Stimulated activated CD8-positive, alpha-beta memory T cell treated with anti-CD3 and anti-CD28 coated beads, Interleukin-4, amount 100 ng/mL, for 1 hour (primary cell): ENCODE measurements at regions not wholly inside any gene's neighbourhood (a gene's known extent, or its start where the extent isn't known, plus 50 kb on each side); places are given as distances from the start of the nearest gene placed in this dataset.

Experiments used
- DNase-seq, 2 donors: peaks; one replicate each; pipeline ENCODE4 v3.0.0-alpha.2; 2020; ENCODE audit warnings: low read depth in 2 of 2, low spot score in 1 of 2

DNA sequence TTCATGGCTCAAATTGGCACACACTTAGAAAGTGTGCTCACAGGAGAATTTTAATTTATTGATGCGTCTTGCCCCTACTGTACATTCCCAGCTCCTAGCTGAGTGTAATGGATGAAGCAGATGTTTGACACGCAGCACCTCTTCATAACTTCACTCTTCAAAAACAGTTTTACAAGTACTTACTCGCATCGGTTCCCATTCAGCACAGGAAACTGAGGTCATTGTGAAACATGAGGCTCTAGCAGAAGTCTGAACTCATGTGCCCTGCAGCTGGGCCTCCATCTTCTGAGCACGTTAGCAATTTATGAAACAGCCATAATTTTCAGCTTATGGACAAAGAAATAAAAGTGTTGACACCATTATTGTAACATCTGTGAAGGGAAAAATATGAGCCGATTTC is 558.9 kb upstream of the MGMT start:
- DNase-seq: no peak

DNA sequence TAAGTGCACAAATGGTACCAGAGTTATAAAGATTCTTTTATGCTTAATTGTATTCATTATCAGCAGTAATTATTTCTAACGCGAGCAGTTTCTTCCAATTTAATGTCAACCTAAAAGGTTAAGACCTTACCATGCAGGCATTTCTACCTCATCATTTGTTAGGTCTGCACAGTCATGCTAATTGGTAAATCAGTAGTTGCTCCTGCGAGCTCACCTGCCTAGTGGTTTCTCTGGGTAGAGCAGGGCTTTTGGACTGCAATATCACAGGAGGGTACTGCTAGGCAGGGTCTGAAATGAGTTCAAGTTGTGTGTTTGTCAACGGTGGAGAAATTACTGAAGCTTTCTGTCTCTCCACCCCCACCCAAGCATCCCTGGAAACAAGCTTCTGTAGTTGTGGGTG is 558.5 kb upstream of the MGMT start:
- no peak for DNase-seq

DNA sequence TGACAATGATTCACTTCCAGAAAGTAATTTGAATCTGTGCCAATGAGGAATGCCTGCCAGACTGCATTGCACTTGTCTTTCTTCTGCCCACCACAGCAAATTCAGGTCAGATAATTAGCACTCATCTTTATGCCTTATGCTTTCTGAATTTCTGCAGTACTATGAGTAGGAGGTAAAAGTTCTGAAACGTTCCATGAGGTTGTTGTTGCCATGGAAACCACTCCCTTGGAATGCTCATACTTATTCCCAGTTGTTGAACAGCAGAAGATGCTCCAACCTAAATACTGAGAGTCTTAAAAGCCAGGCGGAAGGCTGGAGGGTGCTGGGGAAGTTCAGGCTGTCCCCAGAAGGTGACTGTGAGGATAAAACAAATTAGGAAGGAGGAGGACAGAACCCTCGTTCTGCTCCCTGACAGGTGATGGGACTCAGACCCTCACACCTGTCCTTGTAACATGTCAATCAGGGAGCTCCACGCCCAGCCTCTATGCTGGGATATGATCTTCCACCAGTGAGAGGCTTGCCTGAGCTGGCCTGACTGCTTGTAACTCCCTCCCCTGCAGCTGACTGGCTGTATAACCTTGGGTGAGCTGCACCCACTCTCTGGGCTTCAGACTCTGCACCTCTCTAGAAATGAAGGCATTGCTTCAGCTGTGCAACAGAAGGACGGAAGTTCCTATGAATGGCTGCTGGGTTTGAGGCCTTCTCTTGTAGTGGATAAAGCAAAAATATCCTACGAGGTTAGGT is 554.3 kb upstream of the MGMT start:
- no peak for DNase-seq

DNA sequence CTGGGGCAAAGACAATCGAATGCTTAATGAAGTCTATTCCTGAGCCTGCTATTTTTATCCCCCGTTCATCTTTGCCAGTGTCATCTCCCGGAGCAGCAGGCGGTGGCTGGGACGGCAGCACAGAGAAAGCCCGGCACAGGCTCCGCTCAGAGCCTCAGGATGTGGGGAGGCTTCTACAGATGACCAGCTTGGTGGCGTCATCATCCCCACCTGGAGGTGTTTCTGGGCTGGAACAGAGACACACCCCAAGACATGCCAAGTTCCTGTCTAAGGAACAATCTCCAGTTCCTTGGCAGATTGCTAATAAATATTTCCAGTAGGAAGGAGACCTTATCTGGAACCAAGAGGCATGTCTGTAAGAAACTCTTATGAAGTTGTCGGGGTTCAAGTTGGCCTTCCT is 552.4 kb upstream of the MGMT start:
- no peak for DNase-seq

DNA sequence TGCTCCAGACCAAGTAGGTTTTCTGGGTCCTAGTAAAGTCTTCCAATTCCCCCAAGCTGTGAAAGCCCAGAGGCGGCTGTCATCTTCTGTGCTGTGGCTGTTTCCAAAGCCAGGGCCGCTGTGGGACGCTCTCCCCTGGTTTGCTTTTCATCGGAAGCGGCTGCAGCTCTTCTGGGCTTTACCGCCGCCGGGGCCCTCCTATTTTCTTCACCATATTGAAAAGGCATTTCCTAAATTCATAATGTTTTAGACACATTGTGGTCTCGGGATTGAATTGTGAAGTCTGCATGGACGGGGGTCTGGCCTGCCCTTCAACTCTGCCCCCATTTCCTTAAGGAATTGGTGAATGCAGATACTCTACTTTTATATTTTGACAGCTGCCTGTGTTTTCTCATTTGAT is 551.4 kb upstream of the MGMT start:
- no peak for DNase-seq

DNA sequence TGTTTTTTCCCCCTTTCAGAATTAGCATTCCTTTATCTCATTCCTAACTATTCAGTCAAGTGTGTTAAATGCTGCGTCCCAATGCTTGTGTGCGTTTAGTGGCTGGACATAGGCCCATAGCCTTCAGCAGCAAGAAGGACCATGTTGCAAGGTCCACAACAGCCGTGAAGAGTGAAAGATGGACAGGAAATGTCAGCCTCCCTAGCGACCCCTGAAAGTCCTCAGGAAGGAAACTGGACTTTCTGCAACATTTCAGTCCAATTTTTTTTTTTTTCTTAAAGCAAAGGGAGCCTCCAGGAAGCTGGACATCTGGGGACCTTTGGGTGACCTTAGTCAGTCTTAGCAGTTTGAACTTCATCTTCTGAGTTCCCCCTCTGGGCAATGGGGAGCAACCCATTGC is 550.7 kb upstream of the MGMT start:
- no peak for DNase-seq

DNA sequence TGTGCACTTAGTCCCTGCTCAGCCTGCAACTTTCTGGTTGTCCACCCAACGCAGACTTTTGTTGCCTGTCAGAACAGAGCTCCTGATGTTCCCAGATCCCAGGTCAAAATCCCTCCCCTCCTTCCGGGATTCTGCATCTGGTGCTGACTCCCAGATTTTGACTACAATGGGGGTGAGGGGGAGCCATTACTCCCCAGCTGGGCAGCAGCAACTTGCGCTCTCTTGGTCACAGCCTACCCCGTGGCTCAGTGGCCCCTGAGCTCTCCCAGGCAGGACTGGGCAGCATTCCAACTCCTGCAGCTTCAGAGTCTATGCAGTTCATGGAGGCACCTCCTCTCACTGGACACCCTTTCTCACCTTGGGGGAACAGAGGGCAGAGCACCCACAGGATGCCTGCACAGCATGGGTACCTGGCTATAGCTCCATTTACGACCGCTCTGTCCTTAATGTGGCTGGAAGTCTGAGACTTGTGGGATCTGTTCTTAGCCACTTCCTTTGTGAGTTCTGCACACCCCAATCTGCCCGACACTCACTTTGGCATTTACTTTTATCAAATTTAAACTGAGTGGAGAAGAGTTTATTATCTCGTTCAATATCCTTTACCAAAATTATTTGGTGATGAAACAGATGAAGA is 545.5 kb upstream of the MGMT start:
- no peak for DNase-seq

DNA sequence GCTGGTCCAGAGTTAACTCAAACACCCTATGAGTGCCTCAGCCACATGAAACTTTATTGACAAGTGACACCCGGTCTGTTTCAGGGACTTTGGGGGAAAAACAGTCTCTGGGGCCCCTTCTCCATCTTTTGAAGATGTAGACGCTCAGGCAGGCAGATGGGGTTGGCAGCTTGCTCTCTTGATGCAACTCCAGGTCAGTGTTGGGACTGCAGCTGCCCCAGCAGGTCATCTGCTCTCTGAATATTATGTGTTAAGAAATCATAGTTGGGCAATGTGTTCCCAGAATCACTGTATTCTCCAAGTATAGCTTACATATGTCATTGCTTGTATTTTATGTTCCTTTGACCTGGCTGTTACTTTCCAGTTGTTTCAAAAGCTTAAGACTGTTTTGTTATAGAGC is 544.9 kb upstream of the MGMT start:
- DNase-seq: no peak

DNA sequence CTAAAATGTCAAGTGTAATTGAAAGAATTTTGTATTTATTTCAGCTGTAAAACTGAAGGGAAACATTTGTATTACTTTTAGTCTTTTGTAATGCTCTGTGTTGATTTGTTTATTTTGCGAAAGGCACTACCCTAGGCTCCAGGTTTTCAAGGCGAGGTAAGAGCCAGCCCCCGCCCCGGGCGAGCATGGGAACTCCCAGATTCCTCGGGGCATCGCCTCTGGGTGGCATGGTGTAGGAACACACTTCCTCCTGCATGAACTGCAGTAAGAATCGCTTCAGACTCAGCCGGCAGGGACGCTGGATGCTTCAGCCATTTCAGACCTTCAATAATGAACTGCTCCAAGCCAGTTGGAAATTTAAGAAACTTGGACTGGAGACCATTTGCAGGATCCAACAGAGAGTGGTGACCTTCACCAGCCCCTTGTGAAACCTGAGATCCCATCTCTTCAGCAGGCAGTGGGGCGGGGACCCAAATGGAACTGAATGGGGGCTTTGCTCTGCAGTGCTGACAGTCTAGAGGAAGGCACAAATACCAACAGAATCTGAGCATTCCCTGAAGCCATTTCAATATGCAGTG is 544.3 kb upstream of the MGMT start:
- no peak for DNase-seq

DNA sequence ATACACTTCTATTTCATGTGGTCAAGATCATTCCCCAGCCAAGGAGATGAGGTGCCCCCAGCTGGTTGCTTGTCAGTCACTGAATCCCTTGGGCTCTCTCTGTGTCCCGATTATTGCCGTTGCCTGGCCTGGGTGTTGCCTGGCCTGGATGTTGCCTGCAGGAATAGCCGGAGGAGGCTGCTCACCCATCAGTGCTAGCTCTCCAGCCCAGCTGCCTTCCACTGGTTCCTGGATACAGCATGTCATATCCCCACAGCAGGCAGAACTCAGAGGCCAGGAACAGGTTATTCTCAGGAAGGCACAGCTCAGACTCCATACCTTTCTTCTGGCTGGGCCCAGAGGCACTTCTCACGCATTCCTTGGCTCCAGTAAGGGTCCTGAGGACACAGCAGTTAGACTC is 542.1 kb upstream of the MGMT start:
- DNase-seq: no peak

DNA sequence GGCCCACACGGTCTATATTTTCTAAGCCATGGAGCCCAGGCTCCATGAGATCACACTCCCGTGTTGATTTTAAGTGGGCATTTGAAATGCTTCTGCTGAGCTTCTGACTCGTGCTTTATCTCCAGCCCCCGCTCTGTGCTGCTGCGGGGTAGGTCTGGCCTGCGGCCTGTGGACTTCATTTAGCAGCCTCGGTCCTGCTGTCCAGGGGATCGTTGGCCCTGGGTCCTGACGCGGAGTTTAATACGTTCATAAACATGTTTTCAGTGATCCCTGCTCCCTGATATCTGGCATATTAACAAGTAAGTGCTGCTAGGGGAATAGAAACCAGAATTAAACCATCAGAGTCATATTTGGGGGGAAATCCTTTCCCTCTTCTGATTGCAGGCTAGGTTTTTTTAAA is 540.3 kb upstream of the MGMT start:
- DNase-seq: no peak

DNA sequence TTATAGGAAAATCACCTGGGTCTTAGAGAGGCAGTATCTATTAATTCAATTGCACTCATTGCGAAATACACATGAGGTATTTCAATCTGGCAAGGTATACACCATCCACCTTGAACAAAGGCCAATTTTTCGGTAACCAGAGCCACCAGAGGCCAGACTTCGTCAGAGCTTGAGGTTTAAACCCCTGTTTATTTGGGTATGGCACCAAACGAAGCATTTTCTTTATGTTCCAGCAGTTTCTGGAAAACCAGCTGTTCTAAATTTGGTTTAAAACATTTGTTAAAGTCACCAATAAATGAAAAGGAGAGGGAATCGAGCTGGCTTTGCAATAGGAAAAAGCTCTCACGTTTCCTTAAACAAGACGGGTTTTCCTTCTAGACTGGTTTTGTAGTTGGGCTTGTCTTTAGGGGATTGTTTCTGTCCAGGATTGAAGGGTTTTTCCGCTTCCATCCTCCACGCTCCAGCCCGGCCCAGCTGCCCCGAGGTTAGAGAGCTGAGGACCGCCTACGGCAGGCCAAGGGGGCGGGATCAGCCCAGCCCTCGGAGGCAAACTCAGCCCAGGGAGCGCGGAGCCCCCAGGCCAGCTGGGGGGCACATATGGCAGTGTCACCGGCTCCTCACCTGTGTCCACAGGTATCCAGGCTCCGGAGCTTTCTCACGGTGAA is 539.4 kb upstream of the MGMT start:
- no peak for DNase-seq

DNA sequence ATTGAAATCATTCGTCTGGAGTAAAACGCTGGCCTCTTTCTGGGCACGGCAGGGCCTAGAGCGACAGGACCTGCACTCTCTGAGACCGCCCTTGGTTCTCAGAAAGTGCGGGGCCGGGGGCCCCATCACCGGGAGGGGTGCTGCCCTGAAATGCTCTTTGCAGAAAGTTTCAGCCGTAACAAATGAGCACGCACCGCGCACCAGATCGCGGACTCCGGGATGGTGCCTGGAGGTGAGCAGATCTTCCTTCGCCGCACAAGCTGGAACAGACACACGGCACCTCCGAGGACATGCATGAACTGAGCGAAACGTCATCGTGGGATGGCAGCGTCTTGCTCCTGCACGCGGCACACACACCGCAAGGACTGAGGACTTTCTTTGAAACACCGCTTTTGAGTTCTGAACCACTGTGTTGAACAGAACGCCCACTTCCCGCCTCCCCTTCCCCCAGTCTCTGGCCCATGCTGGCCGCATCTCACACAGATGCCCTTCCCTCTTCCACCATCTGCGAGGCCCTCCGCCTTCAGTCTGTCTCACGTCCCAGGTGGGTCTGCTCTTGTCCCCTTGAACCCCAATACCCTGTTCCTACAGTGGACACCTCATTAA is 538.7 kb upstream of the MGMT start:
- DNase-seq: no peak

DNA sequence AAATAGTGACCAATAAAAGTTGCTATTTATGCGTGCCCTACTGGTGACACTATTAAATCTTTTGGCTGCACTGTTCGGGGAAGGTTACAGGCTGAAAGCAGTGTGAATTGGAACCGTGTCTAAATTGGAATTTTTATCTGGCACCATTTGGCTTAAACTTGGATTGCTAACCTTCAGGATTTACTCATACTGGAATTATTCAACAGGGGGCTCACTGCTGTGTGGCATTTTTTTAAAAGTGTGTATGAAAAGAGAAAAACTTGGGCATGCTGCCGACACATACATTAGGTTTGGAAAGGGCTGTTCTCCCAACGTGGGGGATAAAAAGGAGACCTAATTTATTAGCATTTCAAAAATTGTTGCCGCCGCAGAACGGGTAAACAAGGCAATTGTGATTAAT is 537.9 kb upstream of the MGMT start:
- DNase-seq: no peak

DNA sequence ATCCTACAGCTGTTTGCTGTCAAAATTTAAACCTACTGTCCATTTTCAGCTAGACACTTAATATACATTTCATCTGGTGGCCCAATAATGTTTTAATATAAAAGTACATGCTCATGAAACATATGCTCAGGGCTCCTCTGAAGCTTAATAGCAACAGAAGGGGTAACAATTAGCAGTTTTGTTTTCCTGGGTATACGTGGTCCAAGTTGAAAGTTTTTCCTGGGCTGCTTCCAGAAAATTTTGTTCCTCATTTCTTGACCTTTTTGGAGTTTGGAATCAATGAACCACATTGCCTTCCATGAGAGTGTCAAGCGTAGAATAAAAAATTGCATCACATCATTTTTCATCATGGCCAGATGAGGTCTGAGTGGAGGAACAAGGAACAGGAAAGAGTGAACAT is 537.3 kb upstream of the MGMT start:
- DNase-seq: no peak

DNA sequence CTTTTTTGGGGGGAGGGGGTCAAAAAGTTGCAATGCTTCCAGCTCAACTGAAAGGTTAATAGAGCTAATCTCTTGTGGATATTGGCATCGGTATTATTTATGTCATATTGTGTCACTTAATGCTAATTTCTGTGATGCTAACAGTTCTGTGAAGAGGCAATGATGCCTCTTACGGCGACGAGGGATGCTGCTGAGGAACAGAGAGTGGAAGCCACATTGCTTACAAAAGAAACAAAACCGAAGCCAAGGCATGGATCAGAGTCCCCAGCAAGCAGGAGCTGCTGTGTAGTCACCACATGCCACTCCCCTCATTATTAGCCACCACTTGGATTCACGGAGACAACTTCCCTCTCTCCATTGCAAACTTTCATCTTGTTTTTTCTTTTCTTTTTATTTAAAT is 536.5 kb upstream of the MGMT start:
- DNase-seq: no peak

DNA sequence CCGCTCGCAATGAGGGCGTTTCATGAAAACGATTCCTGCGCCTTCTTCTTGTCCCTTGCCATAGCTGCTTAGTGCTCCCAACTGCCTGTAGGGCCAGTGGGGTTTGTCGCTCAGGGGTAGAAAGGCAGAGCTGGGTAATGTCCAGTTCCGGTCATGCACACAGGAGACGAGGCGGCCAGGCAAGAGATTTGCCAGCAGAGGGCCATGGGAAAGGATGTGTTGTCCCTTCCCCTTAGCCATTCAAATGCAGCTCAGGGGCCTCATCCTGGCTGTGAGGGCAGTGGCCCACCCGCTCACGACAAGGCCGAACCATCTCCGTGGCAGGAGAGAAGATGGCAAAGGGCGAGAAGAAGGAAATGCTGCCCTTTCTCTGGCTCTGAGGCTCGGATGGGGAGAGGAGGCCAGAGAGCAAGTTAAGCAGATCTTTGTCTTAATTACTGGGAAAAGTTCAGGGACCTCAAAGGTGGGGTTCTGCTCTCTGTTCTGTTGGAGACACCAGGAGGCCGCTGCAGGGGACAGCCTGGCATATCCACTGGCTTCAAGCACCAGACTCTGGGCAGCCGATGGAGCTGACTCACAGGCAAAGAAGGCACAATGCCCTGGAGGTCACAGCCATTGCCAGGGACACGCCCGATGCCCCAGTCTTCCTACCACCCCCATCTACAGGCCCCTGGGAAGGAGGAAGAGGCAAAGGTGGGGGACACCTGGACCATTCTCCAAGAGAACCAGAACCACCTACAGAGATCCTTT is 534.8 kb upstream of the MGMT start:
- DNase-seq: no peak

DNA sequence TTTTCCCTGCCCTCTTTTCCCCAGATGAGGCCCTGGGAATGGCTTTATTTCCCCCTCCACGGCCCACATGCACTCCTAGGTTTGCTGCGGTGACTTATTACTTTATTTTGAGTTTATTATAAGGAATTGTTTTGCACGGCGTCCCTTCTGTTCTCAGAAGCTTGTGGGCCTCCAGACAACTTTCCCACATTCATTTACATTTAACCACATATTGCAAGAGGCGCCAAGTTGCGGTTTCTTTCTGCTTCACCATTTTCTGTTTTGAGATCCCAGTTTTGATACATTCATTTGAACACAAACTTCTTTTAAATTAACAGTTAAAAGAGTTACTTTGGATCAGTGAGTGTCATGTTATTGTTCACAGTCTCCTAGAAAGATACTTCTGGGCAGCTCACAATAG is 532.5 kb upstream of the MGMT start:
- DNase-seq: no peak

DNA sequence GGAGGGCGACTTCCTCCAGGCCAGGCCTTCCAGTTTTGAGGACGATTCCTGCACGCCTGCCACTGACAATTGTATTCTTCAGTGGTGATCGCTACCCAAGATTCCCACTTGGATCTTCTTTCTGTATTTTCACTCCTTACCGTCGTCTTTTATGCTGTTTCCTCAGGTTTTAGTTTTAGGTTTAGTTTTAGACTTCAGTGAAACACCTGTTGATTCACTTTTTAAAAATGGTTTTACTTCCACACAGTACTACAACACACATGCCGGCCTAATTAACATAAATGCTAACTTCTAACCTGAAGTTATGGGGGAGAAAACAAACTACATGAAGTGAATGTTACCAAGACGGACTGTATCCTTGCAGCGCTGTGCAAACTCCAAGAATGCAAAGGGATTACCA is 530.6 kb upstream of the MGMT start:
- no peak for DNase-seq

DNA sequence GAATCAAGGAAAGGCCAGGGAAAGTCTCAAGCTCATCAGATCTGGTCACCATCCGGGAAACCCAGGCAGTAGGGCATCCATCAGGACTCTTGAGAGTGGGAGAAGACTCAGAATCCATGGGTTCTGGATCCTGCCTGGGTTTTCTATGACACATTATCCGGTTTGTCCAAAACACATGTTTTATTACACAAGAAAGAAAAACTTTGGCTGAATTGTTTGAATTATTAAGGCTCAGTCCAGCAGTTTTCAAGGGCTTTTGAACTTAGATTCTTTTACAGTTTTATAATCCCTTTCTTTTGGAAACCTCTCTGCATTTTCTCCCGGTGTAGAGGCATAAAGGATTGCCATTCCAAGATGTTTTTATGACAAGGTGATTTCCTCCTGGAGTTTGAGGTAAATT is 528.5 kb upstream of the MGMT start:
- DNase-seq: no peak

DNA sequence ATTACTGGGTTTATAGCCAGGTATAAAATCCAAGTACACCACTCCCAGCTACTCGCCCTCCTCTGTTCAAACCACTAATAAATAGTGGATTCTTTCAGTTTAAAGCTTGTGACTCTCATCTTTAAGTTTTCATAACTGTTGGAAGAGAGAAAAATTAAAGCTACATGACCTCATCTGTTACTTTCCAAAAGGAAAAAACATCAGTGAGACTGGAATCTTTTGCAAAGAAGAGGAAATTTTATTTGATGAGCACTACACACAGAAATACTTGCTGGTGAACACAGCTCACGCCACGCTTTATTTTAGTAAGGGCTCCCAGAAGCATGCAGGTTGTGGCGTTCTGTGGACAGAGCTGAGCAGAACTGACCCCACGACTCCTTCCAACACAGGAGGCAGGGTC is 527.0 kb upstream of the MGMT start:
- DNase-seq: no peak
